ENCODE measurements at regions not wholly inside any gene's neighbourhood (a gene's known extent, or its start where the extent isn't known, plus 50 kb on each side); places are given as distances from the start of the nearest gene placed in this dataset.
"Not testable (repeated sequence)": the region's sequence is repeated elsewhere in the genome, so short reads cannot be mapped to it uniquely, and the experiment has no call there.

DNA sequence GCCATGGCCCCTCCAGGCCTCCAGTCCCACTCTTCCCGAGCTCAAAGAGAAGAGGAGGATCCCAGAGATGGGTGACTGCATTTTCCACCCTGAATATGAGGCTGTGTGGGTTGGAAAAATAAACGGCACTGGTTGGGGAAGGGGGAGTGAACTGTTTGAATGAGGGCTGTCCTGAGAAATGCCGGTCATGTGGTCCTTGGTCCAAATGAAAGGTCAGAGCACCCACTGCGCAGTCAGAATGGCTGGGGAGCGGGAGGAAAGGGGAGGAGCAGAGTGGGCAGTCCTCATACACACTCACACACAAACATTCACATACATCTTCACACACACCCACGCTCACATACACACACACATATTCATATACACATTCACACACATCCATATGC, 83.1 kb downstream of the MRPL14 start:
- Mint-ChIP-seq H3K27me3 (ENCODE audit: low read depth) (no peaks in the 10 kb centered on the region), H3K4me1 (ENCODE audit: low read depth) (peaks cover 11% of the 10 kb centered on the region), H3K27ac (no peak overlapping the region), H3K4me3 (no peak overlapping the region), H3K36me3 (ENCODE audit: low read depth) (no peaks in the 10 kb centered on the region), H3K9me3 (no peaks in the 10 kb centered on the region)

DNA sequence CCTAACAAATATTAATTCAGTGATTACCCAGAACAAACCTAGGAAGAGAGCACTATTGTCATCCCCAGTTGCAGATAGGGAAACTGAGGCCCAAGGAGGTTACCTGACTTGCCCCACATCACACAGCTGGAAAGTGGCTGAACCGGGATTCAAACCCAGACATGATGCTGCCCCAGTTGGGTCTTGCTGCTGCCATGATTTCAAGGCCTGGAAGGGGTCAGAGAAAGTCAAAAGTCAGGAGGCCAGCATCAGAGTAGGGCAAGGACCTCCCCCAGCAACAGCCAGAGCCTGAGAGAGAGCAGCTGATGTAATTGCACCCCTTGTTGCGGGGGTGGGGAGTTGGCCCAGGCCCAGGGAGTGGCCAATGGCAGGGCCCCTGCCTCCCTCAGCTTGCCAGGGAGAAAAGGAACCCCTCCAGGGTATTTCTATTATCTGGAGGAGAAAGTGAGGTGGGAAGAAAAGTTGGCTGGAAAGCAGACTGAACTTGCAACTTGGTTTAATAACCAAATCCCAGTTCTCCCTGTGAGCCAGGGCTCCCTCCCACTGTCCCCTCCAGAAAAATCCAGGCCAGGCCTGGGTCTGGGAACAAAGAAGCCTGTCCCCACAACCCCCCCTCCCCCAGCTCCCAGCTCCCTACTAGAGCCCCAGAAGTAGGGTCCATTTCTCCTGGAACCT, 83.6 kb downstream of the MRPL14 start:
- H3K9me3 Mint-ChIP-seq, result no peaks in the 10 kb centered on the region
- H3K27me3 Mint-ChIP-seq (ENCODE audit: low read depth), result no peaks in the 10 kb centered on the region
- H3K36me3 Mint-ChIP-seq (ENCODE audit: low read depth), result no peaks in the 10 kb centered on the region

DNA sequence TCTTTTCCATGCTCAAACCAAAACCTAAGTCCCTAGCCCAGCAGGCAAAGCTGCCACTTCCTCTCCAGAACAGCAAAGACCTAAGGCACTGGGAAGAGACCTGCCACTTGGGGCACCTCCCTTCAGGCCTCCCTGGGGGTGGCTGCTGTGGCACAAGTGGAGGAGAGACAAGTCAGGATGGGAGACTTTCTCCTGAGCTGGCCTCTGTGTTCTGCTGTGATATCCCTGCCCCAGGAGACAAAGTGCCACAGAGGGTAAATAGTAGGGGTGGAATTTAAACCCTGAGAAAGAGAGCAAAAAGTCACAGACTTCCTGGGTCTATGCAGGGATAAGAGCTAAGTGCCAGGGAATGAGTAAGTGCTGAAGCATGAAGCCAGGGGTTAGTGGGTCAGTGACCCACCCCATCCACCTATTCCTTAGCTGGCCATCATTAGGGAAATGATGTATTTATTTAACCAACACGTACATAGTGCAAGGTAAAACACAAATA, 84.2 kb downstream of the MRPL14 start:
- Mint-ChIP-seq H3K27ac (no peak overlapping the region), H3K36me3 (ENCODE audit: low read depth) (no peaks in the 10 kb centered on the region), H3K9me3 (no peaks in the 10 kb centered on the region), H3K4me1 (ENCODE audit: low read depth) (peaks cover 6% of the 10 kb centered on the region), H3K4me3 (no peak overlapping the region), H3K27me3 (ENCODE audit: low read depth) (no peaks in the 10 kb centered on the region)

More for the DNA sequence above, 83.6 kb downstream of the MRPL14 start:
- H3K27ac Mint-ChIP-seq, result no peak overlapping the region
- H3K4me1 Mint-ChIP-seq (ENCODE audit: low read depth), result peaks cover 6% of the 10 kb centered on the region
- no peak overlapping the region for H3K4me3 Mint-ChIP-seq

DNA sequence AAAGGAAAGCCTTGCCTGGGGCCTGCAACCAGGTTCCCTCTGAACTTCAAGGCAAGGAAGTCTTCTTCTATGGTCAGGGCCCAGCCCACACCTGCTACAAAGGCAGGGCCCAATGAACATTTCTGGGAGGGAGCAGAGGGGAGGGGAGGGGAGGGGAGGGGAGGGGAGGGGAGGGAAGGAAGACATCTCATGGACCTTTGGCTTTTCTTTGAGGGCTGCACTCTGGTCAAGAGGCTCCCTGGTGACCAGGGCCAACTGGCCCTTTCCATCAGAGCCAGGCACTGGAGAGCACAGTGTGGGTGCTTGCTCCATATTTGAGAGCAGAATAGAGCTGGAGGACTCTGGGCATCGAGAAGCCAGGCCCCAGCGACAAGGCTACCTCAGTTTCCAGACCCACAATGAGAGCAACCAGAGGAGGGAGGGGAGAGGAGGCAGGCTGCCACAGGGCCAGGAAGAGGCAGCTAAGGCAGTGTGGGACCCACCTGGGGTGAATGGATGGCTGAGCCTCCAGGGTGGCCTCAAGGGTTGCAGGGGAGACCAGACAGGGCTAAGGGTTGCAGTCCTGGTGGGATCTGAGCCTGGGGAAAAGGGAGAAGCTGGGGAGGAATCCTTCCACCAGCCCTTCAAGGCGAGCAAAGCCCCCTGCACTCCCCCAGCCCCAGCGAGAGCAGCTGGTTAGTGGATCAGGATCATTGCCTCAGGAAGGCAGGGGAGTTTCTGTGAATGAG, 84.8 kb downstream of the MRPL14 start:
- Mint-ChIP-seq H3K4me1 (ENCODE audit: low read depth) (peaks cover 6% of the 10 kb centered on the region), H3K27ac (no peak overlapping the region), H3K36me3 (ENCODE audit: low read depth) (no peaks in the 10 kb centered on the region), H3K4me3 (no peak overlapping the region), H3K27me3 (ENCODE audit: low read depth) (no peaks in the 10 kb centered on the region), H3K9me3 (no peaks in the 10 kb centered on the region)

DNA sequence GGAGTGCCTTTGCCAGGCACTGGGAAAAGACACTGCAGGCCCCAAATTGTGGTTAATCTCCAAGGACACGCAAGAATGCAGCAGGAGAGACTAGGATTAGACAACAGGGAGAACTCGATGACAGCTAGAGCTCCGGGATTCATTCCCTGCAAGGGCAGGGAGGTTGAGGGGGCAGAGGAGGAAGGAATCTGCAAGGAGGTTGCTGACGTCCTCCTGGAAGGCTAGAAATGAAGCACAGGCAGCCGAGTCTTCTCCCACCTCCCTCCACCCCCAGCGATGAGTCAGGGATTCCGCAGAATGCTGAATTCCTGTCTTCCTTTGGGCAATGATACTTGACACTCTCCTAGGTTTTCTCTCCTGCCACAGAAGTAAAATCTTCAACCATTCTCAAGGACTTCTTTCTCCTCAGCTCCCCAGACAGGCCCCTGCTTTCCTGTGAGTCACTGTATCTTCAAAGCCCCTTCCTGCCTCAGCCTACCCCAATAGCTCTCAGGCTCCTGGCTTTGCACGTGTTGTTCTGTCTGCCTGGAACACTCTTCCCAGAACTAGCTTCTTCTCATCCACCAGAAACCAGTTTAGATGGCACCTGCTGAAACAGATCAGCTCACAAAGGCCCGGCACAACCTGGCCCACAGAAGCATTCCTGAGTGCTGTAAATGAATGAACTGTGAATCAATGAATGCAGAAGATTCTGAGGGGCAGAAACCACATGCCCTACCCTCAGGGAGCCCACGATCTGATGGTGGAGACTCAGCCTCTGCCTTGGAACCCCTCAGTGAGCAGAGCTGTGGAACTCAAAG, 85.6 kb downstream of the MRPL14 start:
- Mint-ChIP-seq H3K4me1 (ENCODE audit: low read depth) (peaks cover 6% of the 10 kb centered on the region), H3K27ac (no peak overlapping the region), H3K27me3 (ENCODE audit: low read depth) (no peaks in the 10 kb centered on the region), H3K9me3 (no peaks in the 10 kb centered on the region), H3K36me3 (ENCODE audit: low read depth) (no peaks in the 10 kb centered on the region), H3K4me3 (no peak overlapping the region)

DNA sequence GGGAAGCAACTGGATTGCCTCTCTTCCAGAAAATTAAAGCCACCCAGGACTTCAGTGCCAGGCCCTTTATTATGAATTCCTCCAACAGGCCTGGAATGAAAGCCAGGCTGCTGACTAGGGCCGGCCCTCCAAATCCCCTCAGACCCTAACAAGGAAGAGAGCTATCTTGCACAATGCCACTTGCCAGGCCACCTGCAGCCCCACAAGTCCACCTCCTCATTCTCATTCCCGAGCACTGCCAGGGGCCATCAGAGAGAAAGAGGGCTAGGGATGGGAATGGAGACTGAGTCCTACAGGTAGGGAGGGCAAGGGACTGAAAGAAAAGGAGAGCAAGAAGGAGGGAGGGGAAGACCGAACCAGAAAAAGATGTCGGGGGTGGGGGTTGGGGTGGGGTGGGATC, 86.5 kb downstream of the MRPL14 start:
- Mint-ChIP-seq H3K27me3 (ENCODE audit: low read depth) (no peaks in the 10 kb centered on the region), H3K27ac (no peak overlapping the region), H3K9me3 (no peaks in the 10 kb centered on the region), H3K36me3 (ENCODE audit: low read depth) (no peaks in the 10 kb centered on the region), H3K4me1 (ENCODE audit: low read depth) (peaks cover 9% of the 10 kb centered on the region), H3K4me3 (no peak overlapping the region)

DNA sequence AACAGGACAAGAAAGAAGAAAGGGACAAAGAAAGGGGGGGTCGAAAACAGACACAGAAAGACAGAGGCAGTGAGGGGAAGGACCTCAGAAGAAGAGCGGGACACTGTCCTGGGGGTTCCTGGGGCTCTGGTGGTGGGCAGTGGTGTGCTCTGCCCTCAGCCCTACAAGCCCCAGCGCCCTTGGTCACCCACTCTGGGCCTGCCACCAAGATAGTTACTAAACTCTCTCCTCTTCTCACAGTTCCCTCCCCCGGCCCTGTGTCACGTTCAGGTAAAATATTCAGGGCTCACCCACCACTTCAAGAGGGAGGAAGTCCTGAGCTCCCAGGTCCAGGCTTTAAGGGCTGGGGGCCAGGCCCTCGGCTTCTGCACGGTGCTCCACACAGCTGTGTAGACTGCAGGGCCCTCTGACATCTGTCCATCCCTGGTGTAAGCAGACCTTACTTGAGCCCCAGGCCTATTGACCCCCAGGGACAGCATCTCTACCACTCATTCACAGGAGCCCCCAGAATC, 87.4 kb downstream of the MRPL14 start:
- Mint-ChIP-seq H3K27ac (no peak overlapping the region), H3K4me1 (ENCODE audit: low read depth) (peaks cover 13% of the 10 kb centered on the region), H3K27me3 (ENCODE audit: low read depth) (no peaks in the 10 kb centered on the region), H3K36me3 (ENCODE audit: low read depth) (no peaks in the 10 kb centered on the region), H3K4me3 (no peak overlapping the region), H3K9me3 (no peaks in the 10 kb centered on the region)

DNA sequence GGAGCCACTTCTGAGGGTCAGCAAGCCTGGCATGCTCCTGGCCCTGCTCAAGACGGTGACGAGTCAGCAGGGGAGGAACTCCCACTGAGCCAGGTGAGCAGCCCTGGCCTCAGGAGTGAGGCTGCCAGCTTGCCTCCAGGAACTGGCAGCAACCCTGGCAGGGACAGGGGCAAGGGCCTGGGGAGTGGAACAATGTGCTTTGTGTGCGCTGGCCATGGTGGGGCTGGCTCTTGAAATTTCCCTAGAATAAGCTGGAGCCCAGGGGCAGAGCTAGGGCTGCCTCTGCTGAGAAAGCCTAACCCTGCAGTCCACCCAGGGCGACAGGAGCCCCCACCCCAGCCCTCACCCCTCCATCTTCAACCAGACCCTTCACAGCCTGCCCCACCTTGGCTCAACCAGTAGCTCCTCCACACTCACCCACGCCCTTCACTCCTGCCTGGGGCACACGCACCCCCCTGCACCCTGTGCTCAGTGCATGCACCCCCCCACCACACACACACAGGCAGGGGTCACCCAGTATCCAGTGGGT, 88.0 kb downstream of the MRPL14 start:
- Mint-ChIP-seq H3K27ac (no peak overlapping the region), H3K4me3 (no peak overlapping the region), H3K9me3 (no peaks in the 10 kb centered on the region), H3K4me1 (ENCODE audit: low read depth) (peaks cover 14% of the 10 kb centered on the region), H3K36me3 (ENCODE audit: low read depth) (no peaks in the 10 kb centered on the region), H3K27me3 (ENCODE audit: low read depth) (no peaks in the 10 kb centered on the region)

DNA sequence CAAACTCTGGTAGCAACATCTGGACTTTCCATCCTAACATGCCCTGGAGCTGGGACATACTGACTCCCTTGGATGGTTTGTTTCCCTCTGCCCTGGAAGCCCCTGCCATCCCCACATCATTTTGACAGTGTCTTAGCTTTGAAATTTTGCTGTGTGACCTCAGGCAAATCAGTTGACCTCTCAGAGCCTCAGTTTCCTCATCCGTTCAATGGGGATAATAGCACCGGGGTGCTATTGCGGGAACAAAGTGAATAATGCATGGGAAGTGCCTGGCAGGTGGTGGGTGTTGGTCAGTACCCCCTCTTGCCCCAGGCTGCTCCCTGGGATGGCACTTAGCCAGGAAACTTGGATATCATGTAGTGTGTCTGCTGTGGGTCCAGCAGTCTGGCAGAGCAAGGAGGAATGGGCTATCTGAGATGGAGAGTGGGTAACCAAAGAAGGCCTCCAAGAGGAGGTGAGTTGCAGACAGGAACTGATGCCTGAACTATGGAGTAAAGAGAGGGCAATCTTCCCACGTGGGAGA, 88.6 kb downstream of the MRPL14 start:
- H3K27me3 Mint-ChIP-seq (ENCODE audit: low read depth), result no peaks in the 10 kb centered on the region
- H3K9me3 Mint-ChIP-seq, result no peaks in the 10 kb centered on the region
- no peak overlapping the region for H3K4me3 Mint-ChIP-seq
- H3K27ac Mint-ChIP-seq, result no peak overlapping the region
- H3K36me3 Mint-ChIP-seq (ENCODE audit: low read depth), result no peaks in the 10 kb centered on the region
- peaks cover 14% of the 10 kb centered on the region for H3K4me1 Mint-ChIP-seq (ENCODE audit: low read depth)

DNA sequence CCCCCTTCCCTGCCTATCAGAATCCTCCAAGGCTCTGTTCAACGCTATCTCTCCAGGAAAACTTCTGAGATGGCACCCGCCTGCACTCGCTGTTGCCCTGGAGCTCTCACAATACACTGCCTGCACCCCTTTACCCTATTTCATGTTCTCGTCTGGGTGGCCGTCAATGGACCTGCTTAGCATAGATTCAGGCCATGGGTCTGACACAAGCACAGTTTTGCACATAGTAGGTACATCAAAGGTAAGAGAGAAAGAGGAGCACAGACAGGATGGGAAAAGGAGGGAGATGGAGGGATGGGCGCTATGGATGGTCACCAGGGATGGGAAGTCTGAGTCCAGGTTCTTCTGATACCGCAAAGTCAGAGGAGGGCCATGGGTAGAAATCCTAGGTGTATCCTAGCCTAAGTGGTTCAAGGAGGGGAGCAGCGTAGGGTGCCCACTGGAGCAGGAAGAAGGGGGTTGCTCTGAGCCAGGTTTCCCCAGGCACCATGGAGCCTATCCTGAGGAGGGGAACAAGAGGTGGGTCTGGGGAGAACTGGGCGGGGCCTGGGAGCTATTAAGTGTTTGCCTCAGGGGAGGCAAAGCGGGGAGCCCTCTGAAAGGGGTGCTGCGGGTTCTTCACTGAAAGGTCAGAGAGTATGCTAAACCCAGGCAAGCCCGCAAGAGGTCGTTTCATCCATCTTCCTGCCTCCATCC, 89.3 kb downstream of the MRPL14 start:
- H3K4me3 Mint-ChIP-seq, result no peak overlapping the region
- H3K36me3 Mint-ChIP-seq (ENCODE audit: low read depth), result no peaks in the 10 kb centered on the region
- H3K4me1 Mint-ChIP-seq (ENCODE audit: low read depth), result peaks cover 14% of the 10 kb centered on the region
- no peak overlapping the region for H3K27ac Mint-ChIP-seq
- H3K27me3 Mint-ChIP-seq (ENCODE audit: low read depth), result no peaks in the 10 kb centered on the region
- no peaks in the 10 kb centered on the region for H3K9me3 Mint-ChIP-seq

DNA sequence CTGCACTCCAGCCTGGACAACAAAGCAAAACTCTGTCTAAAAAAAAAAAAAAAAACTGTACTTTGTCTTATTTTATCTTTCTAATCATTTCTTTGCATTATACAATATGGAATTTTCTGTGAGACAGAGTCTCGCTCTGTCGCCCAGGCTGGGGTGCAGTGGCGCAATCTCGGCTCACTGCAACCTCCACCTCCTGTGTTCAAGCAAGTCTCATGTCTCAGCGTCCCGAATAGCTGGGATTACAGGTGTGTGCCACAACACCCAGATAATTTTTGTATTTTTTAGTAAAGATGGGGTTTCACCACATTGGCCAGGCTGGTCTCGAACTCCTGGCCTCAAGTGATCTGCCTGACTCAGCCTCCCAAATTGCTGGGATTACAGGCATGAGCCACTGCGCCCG, 90.0 kb downstream of the MRPL14 start:
- not testable (repeated sequence) for H3K27me3 Mint-ChIP-seq (ENCODE audit: low read depth); H3K36me3 Mint-ChIP-seq (ENCODE audit: low read depth); H3K27ac Mint-ChIP-seq; H3K9me3 Mint-ChIP-seq; H3K4me3 Mint-ChIP-seq
- H3K4me1 Mint-ChIP-seq (ENCODE audit: low read depth), result peaks cover 14% of the 10 kb centered on the region

DNA sequence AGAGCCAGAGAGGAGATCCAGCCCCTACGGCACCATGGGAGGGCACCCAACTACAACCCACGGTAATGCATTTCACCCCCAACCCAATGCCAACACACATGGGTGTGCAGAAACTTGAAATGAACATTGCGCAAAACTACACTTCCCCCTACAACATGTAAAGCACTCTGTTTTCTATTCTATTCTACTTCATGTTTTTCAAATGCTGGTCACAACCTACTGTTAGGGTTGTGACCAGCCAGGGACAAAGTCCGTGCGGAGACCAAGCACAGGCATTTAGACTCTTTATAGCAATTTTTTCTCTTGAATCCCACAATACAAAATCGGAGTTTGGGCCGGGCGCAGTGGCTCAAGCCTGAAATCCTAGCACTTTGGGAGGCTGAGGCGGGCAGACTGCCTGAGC, 90.6 kb downstream of the MRPL14 start:
- H3K9me3 Mint-ChIP-seq, result no peaks in the 10 kb centered on the region
- H3K27me3 Mint-ChIP-seq (ENCODE audit: low read depth), result peaks cover 5% of the 10 kb centered on the region
- no peaks in the 10 kb centered on the region for H3K36me3 Mint-ChIP-seq (ENCODE audit: low read depth)
- no peak overlapping the region for H3K27ac Mint-ChIP-seq
- H3K4me1 Mint-ChIP-seq (ENCODE audit: low read depth), result peaks cover 10% of the 10 kb centered on the region
- no peak overlapping the region for H3K4me3 Mint-ChIP-seq

DNA sequence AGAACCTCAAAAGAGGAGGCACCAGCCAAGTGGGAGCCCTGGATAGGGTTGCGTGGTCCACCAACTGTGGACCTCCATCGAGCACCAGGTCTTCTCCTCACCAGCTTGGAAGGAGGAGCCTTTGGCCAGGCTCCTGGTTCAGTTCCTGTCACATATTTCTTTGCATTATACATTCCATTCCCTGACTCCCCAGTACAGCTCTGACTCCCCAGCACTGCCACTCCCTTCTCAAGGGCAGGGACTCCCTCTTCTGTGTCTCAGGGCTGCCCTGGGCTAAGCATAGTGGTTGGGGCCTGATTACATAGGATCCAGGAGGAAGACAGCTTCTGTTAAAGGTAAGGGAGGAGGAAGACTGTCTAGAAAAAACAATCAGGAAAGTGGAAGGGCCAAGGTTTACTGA, 91.1 kb downstream of the MRPL14 start:
- H3K4me3 Mint-ChIP-seq, result no peak overlapping the region
- no peak overlapping the region for H3K27ac Mint-ChIP-seq
- no peaks in the 10 kb centered on the region for H3K9me3 Mint-ChIP-seq
- H3K27me3 Mint-ChIP-seq (ENCODE audit: low read depth), result peaks cover 5% of the 10 kb centered on the region
- peaks cover 8% of the 10 kb centered on the region for H3K4me1 Mint-ChIP-seq (ENCODE audit: low read depth)
- H3K36me3 Mint-ChIP-seq (ENCODE audit: low read depth), result no peaks in the 10 kb centered on the region

DNA sequence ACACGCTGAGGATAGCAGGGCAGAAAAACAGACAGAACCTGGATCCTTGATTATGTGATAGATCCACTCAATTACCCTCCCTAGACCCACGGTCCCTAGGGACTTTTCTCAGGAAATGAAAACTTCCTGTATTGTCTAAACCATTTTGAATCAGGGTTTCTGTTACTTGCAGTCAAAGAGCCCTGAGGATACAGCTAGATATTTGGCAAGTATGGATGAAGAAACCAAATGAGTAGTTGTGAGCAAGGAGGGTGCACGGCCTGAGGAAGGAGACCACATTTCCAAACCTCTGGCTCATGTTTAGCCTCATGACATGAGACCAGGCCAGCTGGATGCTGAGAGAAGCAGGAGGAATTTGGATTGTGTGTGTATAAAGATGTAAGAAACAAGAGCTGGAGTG, 91.6 kb downstream of the MRPL14 start:
- no peaks in the 10 kb centered on the region for H3K36me3 Mint-ChIP-seq (ENCODE audit: low read depth)
- peak overlapping the region; percentile 0 for H3K27ac Mint-ChIP-seq
- no peaks in the 10 kb centered on the region for H3K9me3 Mint-ChIP-seq
- peaks cover 8% of the 10 kb centered on the region for H3K4me1 Mint-ChIP-seq (ENCODE audit: low read depth)
- no peak overlapping the region for H3K4me3 Mint-ChIP-seq
- peaks cover 5% of the 10 kb centered on the region for H3K27me3 Mint-ChIP-seq (ENCODE audit: low read depth)

Measured in T-helper 1 cell treated with Interleukin-12 subunit alpha and Interleukin-12 subunit beta and Interleukin-4 antibody, amounts not matched to agents 30 μg/mL and 1 μg/mL, for 36 hours (primary cell).